NCI-H187 treated with DMSO at 0.1 percent for 48 hours (cell line): ENCODE measurements at regions not wholly inside any gene's neighbourhood (a gene's known extent, or its start where the extent isn't known, plus 50 kb on each side); places are given as distances from the start of the nearest gene placed in this dataset.
"Not testable (repeated sequence)": the region's sequence is repeated elsewhere in the genome, so short reads cannot be mapped to it uniquely, and the experiment has no call there.

Source experiments
- DNase-seq: peaks from one replicate; lab custom pipeline; 2025; lab: John Stamatoyannopoulos, UW

DNA sequence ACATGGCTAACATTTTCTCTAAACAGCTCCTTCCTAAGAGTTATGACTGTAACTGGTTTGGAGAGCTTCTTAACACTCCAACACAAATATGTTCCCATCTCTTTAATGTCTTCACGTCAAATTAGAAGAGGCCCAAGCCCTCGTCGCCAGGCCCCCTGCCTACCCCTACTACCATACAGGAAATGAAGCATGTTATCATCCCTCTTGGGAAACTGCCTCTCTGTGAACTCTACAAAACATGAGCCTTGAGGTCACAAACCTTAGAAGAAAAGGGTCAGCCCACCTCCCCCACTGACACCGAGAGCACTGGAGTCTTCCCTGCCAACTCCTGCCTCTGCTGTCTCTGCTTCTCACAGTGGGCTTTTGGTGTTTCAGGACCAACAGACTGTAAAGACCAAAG is 243.1 kb upstream of the STT3B start:
- DNase-seq: no peak

- no peak for DNase-seq
These were observed 242.7 kb upstream of the STT3B start for GRCh38 chr3:31290046-31290445.

DNA sequence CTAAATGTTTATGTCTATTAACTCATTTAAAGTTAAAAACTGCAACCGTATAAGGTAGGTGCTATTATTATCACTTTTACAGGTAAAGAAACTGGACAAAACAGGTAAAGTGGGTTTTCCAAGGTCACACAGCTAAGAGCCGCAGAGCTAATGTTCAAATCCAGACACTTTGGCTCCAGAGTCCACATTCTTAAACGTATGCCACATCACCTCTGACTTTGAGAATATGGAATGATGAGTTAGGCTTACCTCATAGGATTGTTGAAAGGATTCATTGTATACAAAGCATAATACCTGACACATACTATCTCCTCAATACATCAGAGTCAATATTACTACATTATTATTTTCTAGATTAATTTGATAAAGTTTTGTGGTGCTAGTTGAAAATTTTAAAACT is 240.9 kb upstream of the STT3B start:
- DNase-seq: no peak

GRCh38 chr3:31294430-31295149 is 238.1 kb upstream of the STT3B start:
- no peak for DNase-seq

DNA sequence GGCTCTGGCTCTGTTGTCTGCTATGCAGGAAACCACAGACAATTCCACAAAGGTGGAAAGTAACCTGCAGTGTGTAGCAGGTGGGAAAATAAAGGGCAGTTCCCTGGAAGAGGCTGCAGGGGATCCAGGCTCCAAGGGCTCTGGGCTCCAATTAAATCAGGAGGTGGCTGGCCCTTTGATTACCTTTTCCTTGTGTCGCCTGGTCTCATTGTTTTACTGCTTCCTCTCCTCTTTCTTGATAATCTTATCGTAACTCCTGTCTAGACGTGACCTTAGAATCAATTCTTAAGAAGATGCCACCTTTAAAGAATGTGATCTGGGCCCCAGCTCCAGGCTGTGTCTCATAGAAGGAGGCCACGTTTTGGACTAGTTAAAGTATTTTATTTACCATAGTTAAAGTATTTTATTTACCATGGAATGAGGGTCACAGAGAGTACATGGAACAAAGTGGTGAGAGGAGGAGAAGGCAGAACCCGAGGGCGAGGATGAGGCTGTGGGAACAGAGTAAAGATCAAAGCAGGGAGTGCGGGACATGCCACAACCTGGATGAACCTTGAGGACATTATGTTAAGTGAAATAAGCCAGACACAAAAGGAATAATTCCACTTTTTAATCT is 237.5 kb upstream of the STT3B start:
- DNase-seq: no peak

DNA sequence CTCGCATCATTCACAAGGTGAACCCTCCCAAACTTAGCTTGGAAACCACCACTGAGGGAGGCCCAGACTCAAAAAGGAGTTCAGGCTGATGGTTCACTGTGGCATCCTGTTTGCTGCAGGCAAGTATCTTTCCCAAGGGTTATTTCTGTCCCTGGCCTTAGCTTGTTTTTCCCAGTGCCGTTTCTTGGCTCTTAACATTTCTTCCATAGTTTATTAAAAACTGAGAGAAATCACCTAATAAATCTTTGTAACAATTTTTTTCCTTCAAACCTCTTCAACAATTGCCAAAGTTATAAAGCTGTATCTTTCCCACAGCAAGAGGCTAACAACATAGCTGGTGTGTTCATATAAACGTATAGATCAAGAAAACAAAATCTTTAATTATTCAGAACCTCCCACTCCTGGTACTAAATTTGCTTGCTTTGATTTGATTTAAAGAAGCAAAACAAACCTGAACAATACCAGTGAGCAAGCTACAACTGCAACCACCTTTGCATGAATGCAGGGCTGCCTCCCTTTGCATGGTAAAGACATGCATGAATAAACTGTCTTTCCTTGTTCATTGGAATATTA is 234.9 kb upstream of the STT3B start:
- DNase-seq: no peak

- DNase-seq: no peak
These were observed 232.0 kb upstream of the STT3B start for GRCh38 chr3:31300456-31301443.

- no peak for DNase-seq
These were observed 230.4 kb upstream of the STT3B start for GRCh38 chr3:31302343-31302742.

- no peak for DNase-seq
These were observed 227.4 kb upstream of the STT3B start for GRCh38 chr3:31305340-31305739.

GRCh38 chr3:31307131-31307785 is 225.5 kb upstream of the STT3B start:
- DNase-seq: no peak

DNA sequence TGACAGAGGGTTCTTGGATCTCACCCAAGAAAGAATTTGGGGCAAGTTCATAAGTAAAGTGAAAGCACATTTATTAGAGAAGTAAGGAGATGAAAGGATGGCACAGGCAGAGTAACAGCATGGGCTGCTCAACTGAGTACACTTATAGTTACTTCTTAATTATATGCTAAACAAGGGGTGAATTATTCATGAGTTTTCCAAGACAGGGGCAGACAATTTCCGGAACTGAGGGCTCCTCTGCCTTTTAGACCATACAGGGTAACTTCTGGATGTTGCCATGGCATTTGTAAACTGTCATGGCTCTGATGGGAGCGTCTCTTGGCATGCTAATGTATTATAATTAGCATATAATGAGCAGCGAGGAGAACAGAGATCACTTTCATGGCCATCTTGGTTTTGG is 221.2 kb upstream of the STT3B start:
- DNase-seq: no peak

GRCh38 chr3:31312400-31312799 is 220.3 kb upstream of the STT3B start:
- no peak for DNase-seq

GRCh38 chr3:31314258-31314657 is 218.5 kb upstream of the STT3B start:
- no peak for DNase-seq

DNA sequence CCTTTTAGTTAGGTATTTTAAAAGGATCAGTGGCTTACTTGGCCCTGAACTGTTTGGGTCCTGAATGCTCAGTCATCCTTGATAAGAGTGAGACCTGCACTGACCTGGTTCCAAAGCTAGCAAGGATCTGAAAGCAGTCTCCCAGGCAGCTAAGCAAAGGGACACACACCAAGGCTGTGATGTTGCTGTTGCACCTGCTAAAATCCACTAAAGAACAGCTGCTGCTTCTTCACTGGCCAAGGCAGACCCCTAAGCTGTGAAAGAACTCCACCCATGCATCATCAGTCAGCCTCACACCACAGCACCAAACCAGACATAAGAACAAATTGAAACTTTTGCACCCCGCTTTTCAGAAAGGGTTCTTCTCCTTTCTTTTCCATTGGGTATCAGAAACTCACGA is 213.4 kb upstream of the STT3B start:
- no peak for DNase-seq

DNA sequence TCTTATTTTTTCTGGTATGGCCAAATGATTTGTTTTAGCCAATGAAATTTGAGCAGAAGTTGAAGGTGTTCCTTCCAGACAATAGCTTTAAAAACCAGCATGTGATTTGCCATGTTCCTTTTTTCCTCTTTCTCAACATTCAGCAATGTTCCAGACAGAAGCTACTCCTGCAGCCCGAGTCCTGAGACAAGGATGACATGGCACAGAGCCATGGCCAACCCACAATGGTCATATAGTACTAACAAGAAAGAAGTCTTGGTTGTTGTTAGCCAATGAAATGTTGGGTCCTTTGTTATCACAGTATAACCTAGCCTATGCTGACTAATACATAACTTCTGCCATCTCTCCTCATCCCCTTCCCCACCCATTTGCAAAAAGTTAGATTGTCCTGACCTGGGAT is 211.1 kb upstream of the STT3B start:
- DNase-seq: no peak

DNA sequence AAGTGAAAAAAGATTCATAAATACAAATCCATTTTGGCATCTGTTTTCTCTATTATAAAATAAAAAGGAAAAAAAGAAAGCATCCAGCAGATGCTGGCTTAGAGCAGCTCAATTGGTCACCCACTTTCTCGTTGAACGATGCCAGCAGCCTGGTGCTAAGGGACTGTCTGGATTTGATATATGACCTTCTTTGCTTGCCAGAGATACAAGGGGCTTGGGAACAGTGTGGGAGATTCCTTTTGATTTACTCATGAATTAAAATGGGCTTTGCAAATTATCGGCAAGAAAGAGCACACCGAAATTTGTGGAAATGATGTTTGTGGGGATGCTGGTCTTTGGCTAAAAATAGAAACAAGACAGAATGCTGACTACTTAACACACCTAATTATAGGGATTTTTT is 210.3 kb upstream of the STT3B start:
- no peak for DNase-seq

DNA sequence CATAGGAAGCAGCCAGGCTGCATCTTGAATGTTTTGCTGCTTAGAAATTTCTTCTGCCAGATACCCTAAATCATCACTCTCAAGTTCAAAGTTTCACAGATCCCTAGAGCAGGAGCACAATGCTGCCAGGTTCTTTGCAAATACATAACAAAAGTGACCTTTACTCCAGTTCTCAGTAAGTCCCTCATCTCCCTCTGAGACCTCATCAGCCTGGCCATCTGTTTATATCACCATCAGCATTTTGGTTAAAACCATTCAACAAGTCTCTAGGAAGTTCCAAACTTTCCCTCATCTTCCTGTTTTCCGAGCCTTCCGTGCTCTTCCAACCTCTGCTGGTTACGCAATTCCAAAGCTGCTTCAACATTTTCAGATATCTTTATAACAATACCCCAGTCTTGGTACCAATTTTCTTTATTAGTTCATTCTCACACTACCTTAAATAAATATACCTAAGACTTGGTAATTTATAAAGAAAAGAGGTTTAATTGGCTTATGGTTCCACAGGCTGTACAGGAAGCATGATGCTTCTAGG is 204.8 kb upstream of the STT3B start:
- not testable (repeated sequence) for DNase-seq

GRCh38 chr3:31331278-31331677 is 201.4 kb upstream of the STT3B start:
- DNase-seq: no peak

GRCh38 chr3:31341130-31341529 is 191.6 kb upstream of the STT3B start:
- no peak for DNase-seq

DNA sequence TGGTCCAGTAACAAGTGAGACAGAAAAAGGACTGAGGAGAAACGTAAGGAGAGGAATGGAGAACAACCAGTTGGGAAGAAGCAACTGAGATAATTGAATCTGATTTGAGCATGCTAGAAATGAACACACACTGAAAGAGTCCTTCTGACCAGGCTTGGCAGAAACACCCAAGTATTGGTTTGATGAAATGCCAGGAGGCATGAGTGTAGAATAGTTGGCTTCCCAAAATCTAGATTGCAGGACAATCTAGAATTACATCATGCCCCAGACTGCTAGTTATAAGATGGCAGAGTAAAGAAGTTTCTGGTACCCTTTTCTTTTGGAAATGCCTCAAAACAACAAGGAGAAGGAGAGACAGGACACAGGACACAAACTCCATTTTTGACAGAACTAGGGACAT is 189.7 kb upstream of the STT3B start:
- no peak for DNase-seq

GRCh38 chr3:31345581-31345980 is 187.1 kb upstream of the STT3B start:
- DNase-seq: no peak

GRCh38 chr3:31346542-31346979 is 186.2 kb upstream of the STT3B start:
- DNase-seq: no peak
